Right ventricle myocardium inferior (tissue), 1 donor: ENCODE measurements at regions not wholly inside any gene's neighbourhood (a gene's known extent, or its start where the extent isn't known, plus 50 kb on each side); places are given as distances from the start of the nearest gene placed in this dataset.

Source experiments
- ATAC-seq: fragments of 200-7000 bp; cut with Tn5 transposase; one replicate; pipeline ENCODE4 v1.9.1; 2020; ENCODE audit warnings: mild to moderate bottlenecking, moderate library complexity
- DNase-seq: peaks from one replicate; pipeline ENCODE4 v3.0.0; 2021; ENCODE audit errors: missing footprints
- intact Hi-C: fragments of 100-400 bp; cut with DNase I; formaldehyde crosslinking; loops from one replicate; pipeline ENCODE4 v1.11.0; 2022
- donor health status: DM: no; HTN: yes; CAD: no; lungs with severe emphysema.

GRCh38 chr10:3239066-3239919, 66.7 kb upstream of the PITRM1 start:
- ATAC-seq (peak; percentile 77), DNase-seq (peak; percentile 89)
- intact Hi-C loops: loop anchor here (2.0 to 10.0 kb wide), 2 partner anchors 544 to 1426 kb away; no protein-coding TSS in a partner anchor

DNA sequence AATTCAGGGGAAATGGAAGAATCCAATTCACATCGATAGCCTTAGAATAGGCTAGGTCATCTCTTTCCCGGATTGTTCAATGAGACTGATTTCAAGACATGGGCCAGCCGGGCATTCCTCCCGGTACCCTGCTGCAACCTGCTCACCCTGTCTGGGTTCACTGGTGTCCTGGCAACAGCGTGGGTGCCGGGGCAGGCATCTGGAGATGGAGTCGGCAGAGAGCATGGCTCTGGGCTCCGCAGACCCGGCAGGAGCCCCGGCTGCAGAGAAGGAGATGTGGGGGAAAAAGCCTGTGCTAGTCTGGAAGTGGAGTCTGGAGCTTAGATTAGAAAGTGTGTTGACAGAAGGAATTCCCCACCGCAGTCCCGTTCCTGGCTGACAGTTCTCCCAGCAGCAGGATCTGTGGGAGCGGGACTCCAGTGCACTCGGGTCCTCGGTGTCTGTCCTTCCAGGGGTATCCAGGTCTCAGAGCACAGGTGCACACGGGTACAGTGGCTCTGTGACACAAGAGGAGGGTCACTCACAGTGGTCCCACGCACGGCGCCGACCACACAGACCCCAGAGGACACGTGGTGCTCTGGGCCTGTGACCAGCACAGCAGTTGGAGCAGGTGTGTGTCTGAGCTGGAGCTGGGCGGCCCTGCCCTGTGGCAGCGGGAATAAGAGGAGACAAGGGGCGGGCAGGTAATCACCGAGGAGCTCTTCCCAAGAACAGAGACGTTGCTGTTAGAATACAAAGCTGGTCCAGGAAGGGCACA, 65.7 kb upstream of the PITRM1 start:
- DNase-seq (no peak), ATAC-seq (no peak)
- intact Hi-C loops: loop anchor here (2.0 to 10.0 kb wide), 2 partner anchors 545 to 1427 kb away; no protein-coding TSS in a partner anchor

DNA sequence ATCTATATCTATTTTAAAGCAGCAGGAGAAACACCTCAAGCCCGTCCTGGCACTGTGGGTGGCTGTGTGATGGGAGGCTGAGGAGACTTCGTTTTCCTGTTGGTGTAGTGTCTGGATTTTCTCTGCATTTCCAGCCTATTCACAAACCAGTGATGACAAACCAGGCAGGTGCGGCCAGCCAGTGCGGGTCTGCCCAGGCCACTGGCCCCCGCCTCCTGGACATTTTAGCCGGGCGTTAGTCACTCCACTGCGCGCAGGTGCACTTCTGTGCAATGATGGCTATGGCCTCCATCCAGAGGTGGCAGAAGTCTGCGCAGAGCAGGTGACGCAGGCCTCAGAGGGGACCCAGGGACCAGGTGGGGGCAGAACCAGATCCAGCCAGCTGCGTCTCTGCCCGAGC, 64.9 kb upstream of the PITRM1 start:
- no peak for ATAC-seq

DNA sequence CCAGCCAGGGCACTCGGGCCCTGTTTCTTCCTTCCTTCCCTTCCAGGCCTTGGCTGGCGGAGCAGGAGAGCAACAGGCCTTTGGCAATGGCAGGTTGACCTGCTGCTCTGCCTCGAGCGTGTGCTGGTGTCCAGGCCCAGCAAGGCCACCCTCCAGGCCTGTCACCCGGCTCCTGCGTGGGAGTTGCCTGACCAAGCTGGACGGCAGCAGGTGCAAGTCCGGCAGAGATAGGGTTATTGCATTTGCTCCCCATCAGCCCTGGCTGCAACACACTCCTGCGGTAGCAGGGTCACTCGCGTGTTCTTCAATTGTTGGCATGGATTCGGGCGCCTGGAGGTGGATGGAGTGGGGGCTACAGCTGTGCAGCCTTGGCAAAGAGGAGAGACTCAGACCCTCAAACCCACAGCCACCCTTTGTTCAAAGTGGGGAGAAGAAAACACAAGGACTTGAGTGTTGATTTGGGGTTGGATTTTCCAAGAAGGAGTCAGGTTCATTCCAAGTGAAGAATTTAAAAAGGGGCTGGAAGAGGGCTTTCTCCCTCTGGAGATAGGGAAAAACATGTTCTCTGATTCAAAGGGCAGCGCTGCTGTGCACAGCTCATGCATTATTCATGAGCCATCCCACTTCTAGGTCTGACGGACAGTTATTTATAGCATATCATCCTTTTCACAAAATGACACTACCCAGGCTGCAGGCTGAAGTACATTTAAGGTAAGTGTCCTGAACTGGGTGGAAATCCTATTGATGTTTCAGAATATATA, 64.2 kb upstream of the PITRM1 start:
- no peak for ATAC-seq
- intact Hi-C loops: loop anchor here (10.0 kb wide), 1 partner anchor 1428 kb away; no protein-coding TSS in a partner anchor

More for the DNA sequence above, 64.9 kb upstream of the PITRM1 start:
- intact Hi-C loops: loop anchor here (10.0 kb wide), 1 partner anchor 1427 kb away; no protein-coding TSS in a partner anchor
- no peak for DNase-seq

DNA sequence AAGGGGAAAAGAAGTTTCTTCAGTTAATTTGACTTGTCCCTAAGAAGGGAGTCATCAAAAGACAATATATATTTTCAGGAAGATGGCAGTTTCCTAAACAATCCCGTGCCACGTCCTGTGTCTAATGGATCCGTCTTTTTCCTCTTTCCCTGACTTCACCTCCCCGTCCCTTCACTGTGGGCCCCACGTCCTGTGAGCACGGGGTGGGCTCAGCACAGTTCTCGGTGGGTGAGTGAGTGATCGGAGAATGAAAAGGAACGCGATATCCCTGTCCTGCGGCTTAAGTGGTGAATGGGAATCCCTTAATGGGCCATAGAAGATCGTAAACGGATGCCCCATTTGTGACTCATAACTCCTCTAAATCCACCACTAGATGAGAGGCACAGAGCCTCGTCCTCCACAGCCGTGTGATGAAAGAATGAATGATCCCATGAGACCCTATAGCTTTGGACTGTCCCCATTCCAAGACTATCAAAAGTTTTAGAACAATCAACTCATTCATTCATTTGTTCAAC, 63.5 kb upstream of the PITRM1 start:
- ATAC-seq (no peak), DNase-seq (no peak)
- intact Hi-C loops: loop anchor here (10.0 kb wide), 1 partner anchor 1429 kb away; no protein-coding TSS in a partner anchor

More for the DNA sequence above, 64.2 kb upstream of the PITRM1 start:
- DNase-seq: no peak

GRCh38 chr10:3235395-3235794, 62.8 kb upstream of the PITRM1 start:
- intact Hi-C loops: loop anchor here (10.0 kb wide), 1 partner anchor 1429 kb away; no protein-coding TSS in a partner anchor
- no peak for DNase-seq
- ATAC-seq: no peak

DNA sequence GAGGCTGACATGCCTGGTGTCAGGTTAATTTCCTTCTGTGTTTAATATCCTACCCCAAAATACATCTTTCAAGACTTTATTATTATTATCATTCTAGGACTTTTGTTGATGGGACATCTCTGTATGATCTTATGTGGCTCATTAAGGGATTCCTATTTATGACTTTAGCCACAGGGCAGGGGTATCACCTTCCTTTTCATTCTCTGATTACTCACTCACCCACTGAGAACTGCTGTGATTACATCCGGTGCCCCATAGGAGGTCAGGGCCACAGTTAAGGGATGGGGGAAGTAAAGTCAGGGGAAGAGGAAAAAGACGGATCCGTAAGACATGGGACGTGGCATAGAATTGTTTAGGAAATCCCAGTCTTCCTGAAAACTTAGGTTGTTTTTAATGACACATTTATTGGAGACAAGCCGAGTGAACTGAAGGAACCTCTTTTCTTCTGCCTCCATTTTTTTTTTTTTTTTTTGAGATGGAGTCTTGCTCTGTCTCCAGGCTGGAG, 61.0 kb upstream of the PITRM1 start:
- no peak for ATAC-seq
- intact Hi-C loops: loop anchor here (10.0 kb wide), 1 partner anchor 1431 kb away; no protein-coding TSS in a partner anchor

DNA sequence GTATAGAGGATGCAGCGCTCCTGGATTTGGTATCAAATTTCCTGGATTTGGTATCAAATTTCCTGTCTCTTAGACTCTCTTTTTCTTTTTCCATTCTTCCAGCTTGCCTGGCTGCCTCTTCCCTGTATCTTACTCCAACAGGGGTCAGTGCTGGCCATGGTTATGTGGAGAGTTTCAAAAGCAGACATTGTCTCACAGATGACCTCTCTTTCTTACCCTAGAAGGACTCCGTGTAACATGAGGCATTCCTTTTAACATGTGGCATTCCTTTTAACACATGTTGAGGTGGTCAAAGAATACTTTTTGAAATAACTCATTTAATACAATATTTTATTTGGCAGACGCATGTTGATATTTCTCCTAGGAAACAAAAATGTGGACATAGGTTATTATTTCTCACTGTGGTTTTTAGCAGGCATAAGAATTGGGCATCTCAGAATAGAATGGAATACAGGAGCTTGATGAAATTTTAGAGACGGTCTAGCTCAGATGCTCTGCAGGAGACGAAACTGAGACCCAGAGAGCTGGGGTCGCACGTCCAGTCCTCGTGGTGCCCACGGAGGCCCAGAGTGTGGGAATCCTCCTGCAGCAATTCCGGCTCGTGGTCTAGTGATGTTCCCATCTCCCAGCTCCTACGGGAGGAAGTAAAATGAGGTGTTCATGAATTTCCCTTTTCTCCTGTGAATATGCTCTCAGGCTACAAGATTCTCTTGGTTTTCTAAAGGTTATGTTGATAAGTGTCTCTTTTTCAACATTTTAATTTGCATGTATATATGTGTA, 59.6 kb upstream of the PITRM1 start:
- ATAC-seq (no peak), DNase-seq (no peak)
- intact Hi-C loops: loop anchor here (10.0 kb wide), 1 partner anchor 1433 kb away; no protein-coding TSS in a partner anchor

More for the DNA sequence above, 61.0 kb upstream of the PITRM1 start:
- DNase-seq: no peak

GRCh38 chr10:3229815-3230214, 57.2 kb upstream of the PITRM1 start:
- DNase-seq: no peak
- ATAC-seq: no peak
- intact Hi-C loops: loop anchor here (10.0 kb wide), 1 partner anchor 1435 kb away; no protein-coding TSS in a partner anchor

DNA sequence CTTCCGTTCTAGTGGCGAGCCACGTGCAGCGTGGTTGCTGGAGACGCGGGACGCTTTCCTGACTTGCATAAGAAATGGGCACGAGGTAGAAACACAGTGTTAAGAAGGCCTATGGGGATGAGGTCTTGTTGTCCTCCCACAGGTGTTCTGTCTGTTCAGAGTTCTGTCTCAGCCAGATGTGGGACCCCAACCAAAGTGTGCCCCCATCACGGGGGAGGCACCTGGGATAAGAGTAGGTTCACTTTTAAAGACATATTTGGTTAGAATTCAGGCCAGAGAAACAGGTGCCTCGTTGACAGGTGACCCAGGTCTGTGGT, 56.0 kb upstream of the PITRM1 start:
- DNase-seq: no peak
- ATAC-seq: no peak
- intact Hi-C loops: no loop called here

- DNase-seq (no peak), ATAC-seq (no peak)
- intact Hi-C loops: no loop called here
Observed at GRCh38 chr10:3226960-3227744, 54.6 kb upstream of the PITRM1 start.

GRCh38 chr10:3225561-3225960, 53.0 kb upstream of the PITRM1 start:
- DNase-seq (no peak), ATAC-seq (no peak)
- intact Hi-C loops: no loop called here

DNA sequence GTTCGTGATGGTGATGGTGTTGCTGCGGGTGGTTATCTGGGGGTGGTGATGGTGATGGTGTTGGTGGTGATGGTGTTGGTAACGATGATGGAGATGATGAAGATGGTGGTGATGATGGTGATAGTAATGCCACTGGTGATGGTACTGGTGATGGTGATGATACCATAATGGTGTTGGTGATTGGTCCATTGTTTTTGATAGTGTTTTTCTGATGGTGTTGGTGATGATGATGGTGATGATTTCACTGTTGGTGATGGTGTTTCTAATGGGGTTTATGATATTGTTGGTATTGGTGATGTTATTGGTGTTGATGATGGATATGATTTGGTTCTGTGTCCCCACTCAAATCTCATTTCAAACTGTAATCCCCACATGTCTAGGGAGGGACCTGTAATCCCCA, 51.7 kb upstream of the PITRM1 start:
- no peak for DNase-seq
- intact Hi-C loops: no loop called here
- ATAC-seq: no peak

DNA sequence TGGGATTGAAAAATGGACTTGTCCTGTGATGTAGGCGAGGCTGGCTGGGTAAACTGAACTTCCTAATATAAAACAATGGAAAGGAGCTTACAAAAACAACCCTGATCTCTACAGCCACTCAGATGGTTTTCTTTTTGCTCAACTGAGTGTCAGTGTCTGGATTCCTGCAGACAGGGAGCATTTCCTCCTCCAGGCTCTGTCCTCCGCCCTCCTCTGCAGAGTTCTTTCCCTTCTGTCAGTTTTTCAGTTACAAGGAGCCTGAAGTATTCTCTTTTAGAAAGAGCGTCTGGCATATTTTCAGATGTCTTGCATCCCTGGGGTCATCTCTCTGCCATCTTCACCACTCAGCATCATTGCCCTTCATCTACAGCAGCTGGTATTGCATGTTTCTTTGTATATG, 50.0 kb upstream of the PITRM1 start:
- ATAC-seq (no peak), DNase-seq (no peak)
- intact Hi-C loops: no loop called here
